SU-DHL-6 (cell line): ENCODE measurements at regions not wholly inside any gene's neighbourhood (a gene's known extent, or its start where the extent isn't known, plus 50 kb on each side); places are given as distances from the start of the nearest gene placed in this dataset.

Experiments
- H2AFZ ChIP-seq: fragments of 200-600 bp; sonication (generic); 2 replicates; pipeline ENCODE4 v1.6.1; 2014; ENCODE audit warnings: low read depth, mild to moderate bottlenecking, moderate library complexity, mixed read lengths, antibody characterized with exemption, low read length; ENCODE audit not compliant: severe bottlenecking
- H3F3A ChIP-seq: fragments of 200-600 bp; shearing (Covaris generic); 2 replicates; pipeline ENCODE4 v1.6.0; 2016; ENCODE audit warnings: antibody characterized with exemption, mild to moderate bottlenecking; ENCODE audit not compliant: insufficient read depth
- H3K27ac ChIP-seq: fragments of 200-600 bp; sonication (generic); 2 replicates; pipeline ENCODE4 v1.5.1; 2016; ENCODE audit warnings: low read depth, mild to moderate bottlenecking, low read length, moderate library complexity, mixed read lengths
- H3K27me3 ChIP-seq: fragments of 200-600 bp; sonication (generic), shearing (Covaris generic); 2 replicates; pipeline ENCODE4 v1.6.0; 2014; ENCODE audit warnings: mild to moderate bottlenecking, low read length
- H3K36me3 ChIP-seq: fragments of 200-600 bp; sonication (generic); 2 replicates; pipeline ENCODE4 v1.6.1; 2014; ENCODE audit warnings: mild to moderate bottlenecking, low read length, mixed read lengths
- H3K4me2 ChIP-seq: fragments of 300-600, 200-600 bp; shearing (Covaris generic), sonication (generic); 2 replicates; pipeline ENCODE4 v1.6.0; 2014; ENCODE audit warnings: low read length, low read depth, mild to moderate bottlenecking; ENCODE audit not compliant: poor library complexity, severe bottlenecking
- H3K4me3 ChIP-seq: fragments of 200-600 bp; sonication (generic); 2 replicates; pipeline ENCODE4 v1.5.1; 2014; ENCODE audit warnings: antibody characterized with exemption, low read length, mild to moderate bottlenecking, mixed read lengths; ENCODE audit not compliant: insufficient read depth, poor library complexity, severe bottlenecking
- H3K79me2 ChIP-seq: fragments of 200-600 bp; sonication (generic); 2 replicates; pipeline ENCODE4 v1.6.1; 2014; ENCODE audit warnings: mild to moderate bottlenecking, low read length, moderate library complexity; ENCODE audit not compliant: insufficient read depth
- H3K9ac ChIP-seq: fragments of 200-600 bp; sonication (generic); 2 replicates; pipeline ENCODE4 v1.7.0; 2014; ENCODE audit warnings: mild to moderate bottlenecking, low read length
- H3K9me2 ChIP-seq: fragments of 200-600 bp; sonication (generic); replicated peaks from 2 replicates; pipeline ENCODE4 v1.6.1; 2014; ENCODE audit warnings: low read length; ENCODE audit not compliant: insufficient read depth
- H3K9me3 ChIP-seq: fragments of 200-600 bp; sonication (generic); 2 replicates; pipeline ENCODE4 v1.6.1; 2014; ENCODE audit warnings: low read length, mixed read lengths; ENCODE audit not compliant: insufficient read depth
- H4K20me1 ChIP-seq: fragments of 200-600 bp; sonication (generic); 2 replicates; pipeline ENCODE4 v1.6.1; 2014; ENCODE audit warnings: low read depth, mild to moderate bottlenecking, antibody characterized with exemption, low read length, moderate library complexity, mixed read lengths
- CTCF ChIP-seq: fragments of 200-600 bp; sonication (generic); IDR thresholded peaks from one replicate; pipeline ENCODE4 v1.5.1; 2017; ENCODE audit warnings: antibody characterized with exemption, mild to moderate bottlenecking, low read length, moderate library complexity; ENCODE audit not compliant: insufficient read depth, poor library complexity, severe bottlenecking
- EZH2phosphoT487 ChIP-seq: fragments of 200-600 bp; sonication (generic), shearing (Covaris generic); conservative IDR thresholded peaks from 2 replicates; pipeline ENCODE4 v1.6.1; 2018; ENCODE audit warnings: mild to moderate bottlenecking, antibody characterized with exemption, low read length, moderate library complexity, mixed read lengths

GRCh38 chr12:41777064-41777790, 367.4 kb downstream of the GXYLT1 start:
- no peaks in the 10 kb centered on the region for H3K36me3 ChIP-seq
- no peak overlapping the region for H3K4me3 ChIP-seq
- H3K27me3 ChIP-seq: 0 out of 2 replicates have a peak, but pooled peaks cover 4% of the 10 kb centered on the region
- no peaks in the 10 kb centered on the region for H3K9me2 ChIP-seq
- H3K9me3 ChIP-seq: no peaks in the 10 kb centered on the region
- no peaks in the 10 kb centered on the region for H4K20me1 ChIP-seq
- no peaks in the 10 kb centered on the region for H3F3A ChIP-seq
- no peaks in the 10 kb centered on the region for H3K79me2 ChIP-seq
- H2AFZ ChIP-seq: no peak overlapping the region
- no peak overlapping the region for H3K4me2 ChIP-seq
- H3K27ac ChIP-seq: no peak overlapping the region
- no peak overlapping the region for H3K9ac ChIP-seq
- TF ChIP-seq EZH2phosphoT487 (no peak), CTCF (no peak)

- no peak overlapping the region for H3K4me2 ChIP-seq
- H4K20me1 ChIP-seq: no peaks in the 10 kb centered on the region
- H3K27ac ChIP-seq: no peak overlapping the region
- H3F3A ChIP-seq: no peaks in the 10 kb centered on the region
- H3K9me3 ChIP-seq: no peaks in the 10 kb centered on the region
- no peaks in the 10 kb centered on the region for H3K79me2 ChIP-seq
- H3K27me3 ChIP-seq: 0 out of 2 replicates have a peak, but pooled peaks cover 4% of the 10 kb centered on the region
- no peak overlapping the region for H2AFZ ChIP-seq
- H3K9ac ChIP-seq: no peak overlapping the region
- TF ChIP-seq EZH2phosphoT487 (no peak), CTCF (no peak)
- H3K36me3 ChIP-seq: no peaks in the 10 kb centered on the region
- H3K9me2 ChIP-seq: no peaks in the 10 kb centered on the region
- H3K4me3 ChIP-seq: no peak overlapping the region
Observed at GRCh38 chr12:41772478-41772877, 372.2 kb downstream of the GXYLT1 start.

- no peaks in the 10 kb centered on the region for H3K27me3 ChIP-seq
- no peak overlapping the region for H3K4me2 ChIP-seq
- H3K36me3 ChIP-seq: no peaks in the 10 kb centered on the region
- no peak overlapping the region for H2AFZ ChIP-seq
- H3K4me3 ChIP-seq: no peak overlapping the region
- TF ChIP-seq EZH2phosphoT487 (no peak), CTCF (no peak)
- H3K9me3 ChIP-seq: no peaks in the 10 kb centered on the region
- H3K79me2 ChIP-seq: no peaks in the 10 kb centered on the region
- no peaks in the 10 kb centered on the region for H3F3A ChIP-seq
- no peaks in the 10 kb centered on the region for H3K9me2 ChIP-seq
- H3K9ac ChIP-seq: no peak overlapping the region
- H4K20me1 ChIP-seq: no peaks in the 10 kb centered on the region
- no peak overlapping the region for H3K27ac ChIP-seq
Observed at GRCh38 chr12:41769810-41770209, 374.9 kb downstream of the GXYLT1 start.
